ENCODE measurements at regions not wholly inside any gene's neighbourhood (a gene's known extent, or its start where the extent isn't known, plus 50 kb on each side); places are given as distances from the start of the nearest gene placed in this dataset.

DNA sequence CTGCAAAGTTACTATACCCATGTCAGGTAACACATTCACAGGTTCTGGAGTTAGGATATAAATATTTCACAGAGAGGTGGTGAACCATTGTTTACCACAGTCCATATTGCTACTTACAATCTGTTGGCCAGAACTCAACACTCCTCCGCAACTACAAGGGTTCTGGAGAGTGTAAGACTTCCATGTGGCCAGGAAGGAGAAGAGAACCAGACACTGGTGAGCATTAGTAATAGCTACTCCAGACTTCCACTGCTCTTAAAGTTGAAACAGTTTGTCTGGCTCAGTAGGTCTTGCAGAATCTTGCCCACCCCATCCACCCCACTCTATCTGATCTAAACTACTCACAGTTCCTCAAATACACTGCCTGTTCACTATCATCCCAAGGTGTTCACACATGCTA is 369.6 kb downstream of the DUSP6 start:
- DNase-seq = no peak

DNA sequence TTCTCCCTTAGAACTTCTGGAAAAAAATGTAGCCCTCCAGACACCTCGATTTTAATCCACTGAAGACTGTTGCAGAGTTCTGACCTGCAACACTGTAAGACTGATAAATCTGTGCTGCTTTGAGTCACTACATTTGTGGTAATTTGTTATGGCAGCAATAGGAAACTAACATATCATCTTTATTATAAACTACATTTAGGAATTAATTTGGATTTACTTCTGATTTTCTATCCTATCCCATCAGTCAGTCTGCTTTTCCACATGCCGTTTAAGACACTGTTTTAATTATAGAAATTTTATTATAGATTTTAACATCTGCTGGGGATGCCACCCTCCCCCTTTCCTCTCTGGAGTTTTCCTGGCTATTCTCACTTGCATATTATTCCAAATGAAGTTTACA is 375.2 kb downstream of the DUSP6 start:
- DNase-seq = no peak

DNA sequence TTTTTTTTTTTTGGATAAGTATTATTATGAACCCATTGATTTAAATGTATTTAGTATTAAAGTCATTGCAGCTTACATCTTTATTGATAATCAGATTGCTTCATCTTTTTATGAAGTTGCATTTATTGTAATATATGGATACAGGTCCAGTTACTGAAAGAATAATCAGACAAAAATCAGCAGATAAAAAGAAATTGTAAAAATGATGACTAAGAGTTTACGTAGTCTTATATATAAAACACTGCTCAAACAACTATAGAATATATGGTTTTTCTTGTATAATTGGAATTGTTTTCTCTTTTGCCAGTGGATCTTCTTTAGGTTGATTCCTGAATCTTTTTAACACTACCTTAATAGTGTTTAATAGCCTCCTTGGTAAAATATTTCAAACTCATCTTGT is 378.3 kb downstream of the DUSP6 start:
- DNase-seq = no peak

DNA sequence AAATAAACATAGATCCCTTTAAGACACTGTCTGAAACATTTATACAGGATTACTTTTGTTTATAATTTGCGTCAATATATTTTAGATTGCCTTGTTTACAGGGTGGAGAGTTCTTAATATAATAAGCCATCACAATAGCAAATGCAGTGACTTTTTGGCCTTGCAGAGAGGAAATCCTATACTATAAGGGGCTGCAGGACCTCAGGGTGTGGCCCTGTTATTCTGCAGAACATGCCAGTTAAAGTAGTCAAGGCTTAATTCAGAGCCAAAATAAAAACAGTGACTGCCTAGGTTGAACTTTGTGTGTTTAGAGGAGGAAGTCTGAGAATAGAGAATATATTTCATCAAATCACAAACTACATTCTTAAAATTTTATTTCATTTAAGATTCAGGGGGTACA is 381.6 kb downstream of the DUSP6 start:
- no peak for DNase-seq

DNA sequence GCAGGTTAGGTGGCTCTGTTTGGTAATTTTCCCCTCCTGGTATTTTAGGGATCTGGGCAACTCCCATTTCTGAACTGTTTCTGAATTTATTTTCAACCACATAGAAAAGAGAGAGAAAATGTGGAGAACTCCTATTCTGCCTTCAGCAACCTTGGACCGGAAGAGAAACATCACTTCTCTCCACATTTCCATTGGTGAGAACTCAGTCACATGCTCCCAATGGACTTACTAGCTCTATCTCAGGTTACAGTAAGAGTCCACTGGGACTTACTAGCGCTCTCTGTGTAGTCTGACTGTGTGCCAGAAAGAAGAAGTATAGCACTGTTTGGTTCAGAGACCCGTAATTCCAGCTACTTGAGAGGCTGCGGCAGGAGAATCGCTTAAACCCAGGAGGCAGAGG is 383.2 kb downstream of the DUSP6 start:
- no peak for DNase-seq

DNA sequence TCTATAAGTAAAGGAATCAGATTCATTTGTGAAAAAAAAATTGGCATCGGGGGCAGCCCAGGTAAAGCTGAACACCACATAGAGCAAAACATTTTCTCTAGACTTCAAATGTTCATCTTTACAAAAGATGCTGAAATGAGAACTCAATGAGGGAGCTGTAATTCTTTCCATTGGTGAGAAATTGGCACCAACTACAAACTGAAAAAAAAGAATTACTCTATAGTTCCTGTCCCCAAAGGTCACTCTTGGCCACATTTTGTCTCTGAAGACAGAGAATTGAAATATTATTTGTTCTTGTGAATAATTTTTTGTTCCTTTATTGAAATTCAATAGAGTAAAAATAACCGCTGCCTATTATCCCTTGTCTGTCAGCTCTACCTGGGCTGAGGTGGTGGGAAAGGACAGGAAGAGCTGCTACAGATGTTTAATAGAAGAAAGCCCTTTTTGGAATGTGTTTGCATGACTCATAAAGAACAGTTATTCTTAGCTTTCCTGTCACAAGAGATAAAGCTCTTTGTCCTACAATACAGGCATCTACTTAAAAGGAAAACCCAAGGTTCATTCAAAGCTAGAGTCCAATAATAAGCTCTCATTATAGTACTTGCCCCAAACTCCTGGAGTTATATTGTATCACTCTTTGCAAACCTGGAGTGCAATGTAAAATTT is 380.1 kb upstream of the KITLG start:
- no peak for DNase-seq

DNA sequence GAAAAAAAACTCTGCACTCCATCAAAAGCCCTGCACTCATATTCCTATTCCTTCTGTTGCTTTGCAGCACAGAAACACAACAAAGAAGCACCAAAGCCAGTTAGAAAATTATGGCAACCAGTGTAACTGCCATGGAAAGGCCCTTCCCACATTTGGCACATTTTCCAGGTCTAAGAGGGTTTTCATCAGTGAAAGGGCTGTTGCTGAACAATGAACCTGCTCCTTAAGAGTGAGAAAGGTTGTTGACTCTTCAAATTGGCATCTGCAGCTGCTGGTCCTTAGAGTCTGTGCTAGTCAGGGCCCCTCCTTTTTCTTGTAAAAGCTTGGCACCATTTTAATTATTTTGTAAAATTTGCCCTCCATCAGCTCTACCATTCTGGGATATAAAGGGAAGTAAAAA is 378.7 kb upstream of the KITLG start:
- no peak for DNase-seq

DNA sequence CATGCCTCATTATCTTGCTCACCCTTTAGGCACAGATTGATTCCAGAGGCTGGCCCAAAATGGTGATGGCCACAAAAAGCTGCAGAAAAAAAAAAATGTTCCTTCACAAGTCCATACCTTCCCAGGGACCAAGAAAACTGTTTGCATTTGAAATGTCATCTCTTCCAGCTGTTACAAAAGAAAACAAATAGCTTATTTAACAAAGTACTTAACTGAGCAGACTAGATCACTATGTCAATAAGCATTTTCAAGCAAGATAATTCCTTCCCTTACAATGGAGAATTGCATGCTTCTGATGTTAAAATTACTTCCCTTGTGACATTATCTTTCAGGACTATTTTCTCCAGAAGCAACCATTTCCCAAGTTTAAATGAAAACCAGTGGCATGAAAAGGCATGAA is 377.9 kb upstream of the KITLG start:
- no peak for DNase-seq

DNA sequence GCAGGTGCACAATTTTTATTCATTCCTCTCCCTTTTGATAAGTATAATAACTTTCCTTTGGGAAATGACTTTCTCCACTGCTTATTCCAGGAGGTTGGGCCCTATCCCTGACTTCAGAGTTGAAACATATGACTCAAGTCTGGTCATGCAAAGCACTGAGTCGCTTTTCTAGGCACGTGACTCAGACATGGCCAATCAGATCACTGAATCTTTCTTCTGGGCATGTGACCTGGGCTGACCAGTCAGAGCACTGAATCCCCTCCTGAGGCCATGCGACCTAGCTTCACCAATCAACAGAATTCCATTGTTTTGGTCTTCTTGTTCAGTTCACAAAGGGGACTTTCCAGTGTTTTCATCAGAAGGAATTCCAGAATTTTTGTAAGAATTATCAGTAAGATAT is 377.1 kb upstream of the KITLG start:
- DNase-seq = no peak

DNA sequence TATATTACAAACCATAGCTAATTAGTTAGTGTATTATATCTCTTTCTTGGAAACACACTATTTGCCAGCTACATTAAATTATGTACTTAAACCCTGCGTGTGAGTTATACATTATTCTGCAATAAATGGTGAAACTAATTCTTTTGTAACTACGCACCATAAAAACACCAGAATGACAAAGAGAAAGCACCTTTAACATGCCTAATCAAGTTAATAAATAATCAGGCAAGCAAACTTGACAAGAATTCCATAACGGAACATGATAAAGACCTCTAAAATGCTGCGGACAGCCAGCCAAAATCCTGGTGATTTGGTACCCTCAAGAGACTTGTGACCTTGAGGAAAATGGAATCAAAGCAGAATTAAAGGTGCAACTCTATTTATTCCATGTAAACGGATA is 375.3 kb upstream of the KITLG start:
- DNase-seq = no peak

DNA sequence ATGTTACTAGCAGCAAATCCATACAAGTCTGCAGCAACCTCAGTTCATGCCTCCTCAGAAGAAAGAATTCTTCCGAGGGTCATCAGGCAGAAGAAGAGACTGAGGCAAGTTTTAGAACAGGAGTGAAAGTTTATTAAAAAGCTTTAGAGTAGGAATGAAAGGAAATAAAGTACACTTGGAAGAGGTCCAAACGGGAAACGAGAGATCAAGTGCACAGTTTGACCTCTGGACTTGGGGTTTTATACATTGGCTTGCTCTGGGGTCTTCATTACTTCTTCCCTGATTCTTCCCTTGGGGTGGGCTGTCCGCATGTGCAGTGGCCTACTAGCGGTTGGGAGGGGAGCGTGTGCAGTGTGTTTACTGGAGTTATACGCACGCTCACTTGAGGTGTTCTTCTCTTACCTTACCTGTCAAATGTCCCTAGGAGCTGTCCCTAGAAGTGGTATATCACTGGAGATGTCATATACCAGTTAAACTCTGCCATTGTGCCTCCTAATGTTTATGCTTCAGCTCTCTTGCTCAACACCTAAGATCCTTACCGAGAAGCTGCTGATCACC is 372.8 kb upstream of the KITLG start:
- DNase-seq = no peak

DNA sequence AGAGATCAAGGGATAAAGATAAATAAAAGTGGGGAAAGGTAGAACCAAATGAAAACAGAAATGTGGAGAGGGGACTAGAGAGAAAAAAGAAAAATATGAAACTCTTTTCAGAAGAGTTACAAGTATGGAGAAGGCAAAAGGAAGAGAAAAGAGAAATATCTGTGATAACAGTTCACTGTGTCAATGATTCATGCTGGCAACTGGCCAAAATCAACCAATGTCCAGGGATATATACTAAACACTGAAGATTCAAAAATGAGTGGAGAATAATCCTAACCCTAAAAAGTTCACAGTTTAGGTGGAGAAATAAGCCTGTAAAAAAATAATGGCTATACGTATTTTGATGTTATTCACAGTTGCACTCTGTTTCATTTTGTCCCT is 372.3 kb upstream of the KITLG start:
- no peak for DNase-seq

DNA sequence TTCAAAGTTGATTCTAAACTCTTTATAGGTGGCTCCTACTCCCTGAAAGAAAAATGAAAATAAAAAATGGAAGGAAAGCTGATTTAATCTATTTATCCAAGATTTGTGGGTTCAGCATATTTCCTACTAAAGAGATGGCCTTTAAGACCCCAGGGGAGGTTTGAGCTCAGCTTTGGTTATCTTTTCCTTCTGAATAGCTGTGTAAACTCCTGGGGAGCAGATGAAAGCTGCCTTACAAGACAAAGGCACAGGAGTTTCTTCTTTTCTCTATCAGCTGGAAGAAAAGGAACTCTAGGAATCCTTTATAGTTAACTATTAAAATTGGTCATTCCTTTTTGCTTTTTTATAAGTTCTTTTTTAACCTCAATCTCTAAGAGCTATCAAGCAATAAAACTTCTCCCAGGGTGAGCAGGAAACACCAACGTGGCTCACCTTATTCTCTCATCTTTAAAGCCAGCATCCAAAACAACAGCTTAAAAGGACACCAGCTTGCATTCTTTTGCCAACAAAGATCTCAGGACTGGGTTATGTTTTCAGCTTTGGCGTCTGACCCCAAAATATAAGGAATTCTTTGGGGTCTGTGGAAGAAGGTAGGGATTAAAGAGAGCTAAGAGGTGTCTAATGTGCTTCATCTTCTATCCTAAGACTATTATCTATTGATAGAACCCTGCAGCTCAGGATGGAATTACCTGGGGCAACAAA is 371.7 kb upstream of the KITLG start:
- no peak for DNase-seq

DNA sequence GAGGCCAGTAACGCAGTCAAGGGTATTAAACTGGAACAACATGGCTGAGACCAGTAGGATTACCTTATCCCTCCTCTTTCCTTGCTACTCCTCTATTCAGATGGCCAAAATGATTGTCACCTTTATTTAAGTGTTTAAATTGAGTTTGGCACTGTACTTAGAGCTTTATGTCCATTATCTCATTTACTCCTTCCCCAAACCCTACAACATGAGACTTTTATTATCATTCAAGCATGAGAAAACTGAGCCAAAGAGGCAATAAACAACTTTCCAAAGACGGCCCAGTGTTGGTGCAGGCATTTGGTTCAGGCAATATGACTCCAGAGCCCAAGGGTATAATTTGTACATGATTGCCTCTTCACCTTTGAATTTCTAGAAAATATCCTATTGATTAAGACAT is 370.9 kb upstream of the KITLG start:
- no peak for DNase-seq

DNA sequence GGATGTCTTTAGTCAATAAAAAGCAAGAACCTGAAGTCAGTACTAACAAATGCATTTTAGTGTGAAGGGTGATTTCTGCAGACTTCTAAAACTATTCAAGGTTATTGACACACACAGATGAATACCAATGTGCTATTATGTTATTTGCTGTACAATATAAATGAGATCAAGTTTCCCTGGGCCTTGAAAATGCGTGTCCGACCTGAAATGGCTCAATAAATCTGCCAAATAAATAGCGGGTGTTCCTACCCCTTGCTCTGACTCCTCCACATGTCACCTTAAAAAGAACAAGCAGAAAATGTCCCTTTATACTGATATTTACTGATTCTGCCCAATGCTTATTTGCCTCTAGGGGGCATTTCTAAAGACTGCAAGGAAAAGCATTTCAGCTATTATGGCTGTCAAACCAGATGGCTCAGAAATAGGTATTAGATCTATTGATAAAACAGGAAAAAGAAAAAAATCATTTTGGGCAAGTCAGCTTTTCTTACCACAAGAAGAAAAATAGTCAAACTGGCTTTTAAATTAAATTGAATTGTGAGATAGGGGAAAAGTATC is 367.3 kb upstream of the KITLG start:
- DNase-seq = no peak

DNA sequence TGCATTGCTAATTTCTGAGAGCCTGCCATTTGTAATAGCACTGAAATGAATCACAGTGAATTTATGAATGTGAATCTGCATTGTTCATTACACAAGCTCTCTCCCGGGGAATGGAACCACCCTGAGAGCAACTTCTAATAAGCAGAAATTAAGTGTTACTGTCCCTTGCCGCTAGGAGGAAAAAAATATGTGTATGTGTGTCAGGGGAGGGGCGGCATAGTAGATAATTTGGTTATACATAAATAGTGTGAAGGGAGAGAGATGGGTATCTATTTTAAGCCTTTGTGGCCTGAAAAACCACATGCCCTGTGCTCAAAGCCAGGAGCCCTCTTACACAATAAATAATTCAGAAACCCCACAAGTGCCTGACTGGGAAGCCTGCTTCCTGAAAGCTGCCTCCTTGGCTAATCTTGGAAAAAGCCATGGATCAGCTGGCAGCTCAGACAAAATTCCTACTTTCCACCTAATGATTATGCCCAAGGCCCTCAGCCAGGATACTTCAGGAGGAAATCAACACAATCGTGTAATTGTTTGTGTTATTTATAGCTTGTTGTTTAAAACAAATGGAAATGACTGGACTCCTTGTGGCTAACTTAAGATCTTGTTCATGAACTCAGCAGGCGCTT is 366.2 kb upstream of the KITLG start:
- no peak for DNase-seq

DNA sequence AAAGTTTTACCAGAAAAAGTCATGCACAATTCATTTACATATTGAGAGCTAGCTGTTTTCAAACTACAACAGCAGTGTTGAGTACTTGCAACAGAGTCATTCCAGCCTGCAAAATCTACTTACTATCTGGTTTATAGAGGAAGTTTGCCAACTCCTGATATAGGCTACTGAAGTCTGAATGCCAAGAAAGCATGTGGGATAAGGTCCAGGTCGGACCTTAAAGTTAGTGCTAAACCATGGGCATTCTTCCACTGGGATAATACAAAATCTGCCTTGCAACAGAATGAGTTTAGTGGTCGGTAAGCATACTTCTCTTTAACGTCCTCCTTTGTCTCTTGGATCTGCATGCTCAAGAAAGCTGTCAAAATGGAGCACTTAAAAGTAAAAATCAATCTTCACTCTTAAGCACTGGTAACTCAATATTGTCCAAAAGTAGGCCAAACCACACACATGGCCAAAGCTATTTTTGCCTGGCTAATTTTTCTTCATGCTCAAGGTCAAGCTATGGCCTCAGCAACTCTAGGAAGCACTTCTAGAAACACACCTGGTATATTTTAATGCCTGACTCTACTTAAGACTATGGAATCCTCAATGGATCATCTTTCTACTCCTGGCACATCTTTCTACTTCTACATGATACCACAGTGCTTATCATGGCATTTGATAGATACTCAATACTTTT is 364.9 kb upstream of the KITLG start:
- no peak for DNase-seq

DNA sequence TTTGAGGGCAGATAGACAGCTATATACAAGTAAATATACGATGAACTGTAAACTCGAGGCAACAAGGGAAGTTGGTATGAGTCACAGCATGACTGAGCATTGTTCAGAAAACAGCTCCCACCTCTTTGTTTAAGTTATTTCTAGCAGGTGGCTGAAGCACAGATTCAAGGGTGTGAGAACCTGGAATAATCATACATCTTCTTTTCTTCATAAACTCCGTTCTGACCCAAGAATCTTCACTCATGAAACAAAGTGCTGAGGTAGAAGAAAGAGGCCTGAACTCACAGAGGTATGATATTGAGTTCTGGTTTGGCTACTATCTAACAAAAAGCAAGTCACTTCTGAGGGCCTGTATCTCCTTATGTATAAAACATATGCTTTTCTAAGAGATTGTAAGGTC is 364.1 kb upstream of the KITLG start:
- DNase-seq = no peak

DNA sequence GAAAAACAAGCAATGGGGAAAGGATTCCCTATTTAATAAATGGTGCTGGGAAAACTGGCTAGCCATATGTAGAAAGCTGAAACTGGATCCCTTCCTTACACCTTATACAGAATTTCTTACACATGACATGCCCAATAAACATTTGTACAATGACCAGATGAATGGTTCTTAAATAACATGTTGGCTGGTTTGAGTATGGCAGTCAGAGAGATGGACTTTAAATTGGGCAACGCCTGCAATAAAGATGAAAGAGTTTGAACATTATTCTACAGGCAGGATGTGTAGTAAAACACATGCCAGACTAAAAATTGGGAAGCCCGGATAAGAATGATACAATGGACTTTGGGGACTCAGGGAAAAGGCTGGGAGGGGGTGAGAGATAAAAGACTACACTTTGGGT is 360.6 kb upstream of the KITLG start:
- no peak for DNase-seq

DNA sequence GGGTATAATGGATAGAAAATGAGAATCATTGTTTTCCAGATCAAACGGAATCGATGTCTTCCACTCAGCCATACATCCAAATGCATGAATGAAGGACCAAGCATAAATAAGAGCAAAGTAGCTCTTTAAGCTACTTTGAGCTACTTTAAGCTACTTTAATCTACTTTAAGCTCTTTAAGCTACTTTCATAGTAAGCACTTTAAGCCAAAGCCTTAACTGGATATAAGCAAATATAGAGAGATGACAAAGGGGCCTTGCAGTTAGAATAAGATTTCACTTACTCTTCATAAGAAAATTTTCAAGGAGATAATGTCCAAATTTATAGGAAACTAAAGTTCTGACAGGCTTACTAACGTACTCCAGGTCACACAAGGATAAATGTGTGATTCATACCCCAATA is 355.6 kb upstream of the KITLG start:
- DNase-seq = no peak

DNA sequence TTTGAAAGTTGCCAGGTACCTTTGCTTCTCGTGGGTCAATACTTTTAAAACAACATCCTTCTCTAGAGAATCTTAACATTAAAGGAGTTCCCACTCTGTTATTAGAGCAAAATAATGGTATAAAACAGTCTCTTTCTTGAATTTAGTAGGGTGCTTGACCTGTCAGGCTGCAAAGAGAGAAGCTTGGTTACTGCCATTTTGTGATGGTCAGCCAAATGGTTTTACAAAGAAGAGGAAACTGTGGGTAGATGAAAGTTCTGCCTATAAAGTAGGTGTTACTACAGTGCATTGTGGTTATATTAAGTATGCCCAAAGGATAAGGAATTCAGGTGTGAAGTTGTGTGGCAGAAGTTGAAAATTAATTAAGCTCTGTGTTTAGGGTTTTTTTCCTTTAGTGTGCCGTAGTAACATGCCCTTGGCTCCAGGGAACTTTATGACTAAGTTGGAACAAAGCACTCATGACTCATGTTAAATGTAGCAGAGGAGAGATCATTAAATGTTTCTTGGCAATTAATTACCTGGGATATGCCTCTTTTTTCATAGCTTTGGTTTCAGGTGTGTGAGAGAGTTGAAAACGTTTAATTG is 354.0 kb upstream of the KITLG start:
- no peak for DNase-seq

DNA sequence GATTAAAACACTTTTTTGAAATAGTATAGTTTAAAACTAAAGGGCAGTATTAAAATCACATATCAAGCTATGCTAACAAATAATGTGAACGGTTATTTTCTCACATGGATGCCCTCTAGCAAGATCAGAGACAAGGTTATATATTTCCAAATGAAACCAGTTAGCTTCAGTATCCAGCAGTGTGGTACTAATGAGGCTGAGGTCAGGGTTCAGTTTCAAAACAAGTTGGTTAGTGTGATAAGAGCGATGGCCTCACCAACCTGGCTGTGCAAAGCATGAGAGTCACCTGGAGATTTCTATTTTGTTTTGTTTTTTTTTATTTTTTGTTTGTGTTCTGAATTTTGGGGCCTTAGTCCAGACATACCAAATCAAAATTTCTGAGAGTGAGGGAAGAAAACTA is 352.2 kb upstream of the KITLG start:
- DNase-seq = no peak

DNA sequence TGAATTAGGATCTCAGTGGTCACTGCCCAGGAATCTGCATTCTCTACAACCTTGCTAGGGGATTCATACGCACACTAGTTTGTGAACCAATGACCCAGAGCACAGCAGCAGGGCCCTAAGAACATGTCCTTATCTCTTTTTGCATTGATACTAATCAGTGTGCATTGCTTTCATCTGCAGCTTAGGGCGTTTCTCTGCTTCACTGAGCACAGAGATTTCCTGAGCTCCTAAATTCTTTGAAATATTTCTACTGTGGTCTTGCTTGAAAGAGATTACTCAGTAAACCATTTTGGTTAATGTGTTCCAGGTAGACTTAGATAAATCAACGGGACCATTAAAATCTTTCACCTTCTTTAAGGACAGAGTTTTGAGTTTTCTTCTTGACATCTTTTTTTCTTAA is 351.3 kb upstream of the KITLG start:
- DNase-seq = no peak
